SIG-M5 treated with dmso at 0.1 percent for 504 hours (cell line): ENCODE measurements at regions not wholly inside any gene's neighbourhood (a gene's known extent, or its start where the extent isn't known, plus 50 kb on each side); places are given as distances from the start of the nearest gene placed in this dataset.
A peak's percentile ranks its signal among the peaks of the same experiment; 100 is the strongest.

Source experiments
- DNase-seq: peaks from one replicate; lab custom pipeline; 2025; ENCODE audit not compliant: unreplicated experiment; lab: John Stamatoyannopoulos, UW

DNA sequence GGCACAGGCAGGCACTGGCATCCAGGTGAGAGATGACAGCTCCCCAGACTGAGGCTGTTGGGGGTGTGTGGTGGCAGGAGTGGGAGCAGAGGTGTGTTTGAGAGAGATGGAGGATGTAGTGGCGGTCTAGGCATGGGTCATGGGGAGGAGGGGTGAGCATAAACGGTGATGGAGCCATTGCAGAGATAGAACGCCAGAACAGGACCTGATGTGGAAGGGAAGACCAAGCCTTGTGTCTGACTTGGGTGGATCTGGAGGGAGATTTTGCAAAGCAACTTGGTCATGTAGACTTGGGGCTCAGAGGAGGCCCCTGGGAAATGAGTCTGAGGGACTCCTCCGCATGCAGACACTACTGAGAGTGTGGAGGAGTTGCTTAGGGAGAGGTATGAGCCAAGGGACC is 50.0 kb upstream of the CLDN5 start:
- no peak for DNase-seq

DNA sequence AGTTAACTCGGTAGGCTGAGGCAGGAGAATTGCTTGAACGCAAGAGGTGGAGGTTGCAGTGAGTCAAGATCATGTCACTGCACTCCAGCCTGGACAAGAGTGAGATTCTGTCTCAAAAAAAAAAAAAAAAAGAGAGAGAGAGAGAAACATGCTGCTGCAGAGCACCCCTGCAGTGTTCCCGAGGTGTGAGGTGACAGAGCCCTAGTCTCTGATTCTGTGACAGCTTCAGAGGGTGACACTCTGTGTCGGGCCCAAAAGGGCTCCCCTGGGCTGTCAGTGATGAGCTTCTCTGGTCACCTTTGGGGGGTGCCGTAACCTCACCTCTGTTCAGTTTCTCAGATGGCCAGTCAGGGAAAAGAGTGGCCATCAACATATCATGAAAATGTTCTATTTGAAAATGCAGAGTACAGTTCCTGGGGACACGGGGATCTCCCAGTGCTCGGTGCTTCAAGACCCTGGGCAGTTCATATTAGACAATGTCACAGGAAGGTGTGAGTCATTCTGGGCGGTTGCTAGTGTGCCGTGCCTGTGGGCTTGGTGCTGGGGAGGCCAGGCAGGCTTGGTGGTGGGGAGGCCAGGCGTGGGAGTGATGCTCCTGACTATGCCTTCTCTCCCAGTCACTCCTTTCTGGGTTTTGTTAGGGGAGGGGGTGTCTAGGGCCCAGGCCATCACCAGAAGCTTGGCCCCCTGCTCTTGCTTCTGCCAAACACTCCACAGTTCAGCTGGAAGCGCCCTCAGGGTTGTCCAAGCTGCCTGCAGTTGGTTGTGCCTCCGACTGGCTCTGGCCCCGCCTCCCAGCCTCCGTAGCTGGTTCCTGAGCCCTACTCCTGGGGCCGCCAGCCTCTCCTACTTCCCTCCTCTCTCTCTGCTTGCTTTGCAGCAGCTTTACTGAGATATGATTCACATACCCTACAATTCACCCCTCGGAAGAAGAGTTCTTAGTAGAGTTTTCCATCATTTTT is 52.5 kb upstream of the CLDN5 start:
- peak; percentile 91 for DNase-seq

DNA sequence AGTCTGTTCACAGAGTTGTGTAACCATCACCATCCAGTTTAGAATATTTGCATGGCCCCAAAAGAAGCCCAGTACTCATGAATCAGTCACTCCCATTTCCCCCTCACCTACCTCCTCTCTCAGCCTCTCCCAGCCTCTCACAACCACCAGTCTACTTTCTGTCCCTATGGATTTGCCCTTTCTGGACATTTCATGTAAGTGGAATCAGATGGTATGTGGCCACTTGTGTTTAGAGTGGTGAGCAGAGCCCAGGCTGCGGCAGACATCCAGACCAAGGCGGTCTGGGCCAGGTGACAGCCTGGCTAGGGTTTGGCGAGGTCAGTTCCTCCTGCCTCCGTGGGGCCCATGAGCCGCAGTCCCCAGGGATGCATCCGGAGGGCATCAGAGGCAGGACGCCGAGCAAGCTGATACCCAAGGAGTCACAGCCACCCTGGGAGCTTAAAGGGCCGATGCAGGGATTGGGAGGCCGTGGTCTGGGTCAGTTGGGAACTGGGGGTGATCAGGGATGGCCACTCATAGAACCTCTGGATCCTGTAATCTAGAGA is 53.3 kb upstream of the CLDN5 start:
- DNase-seq, result no peak

DNA sequence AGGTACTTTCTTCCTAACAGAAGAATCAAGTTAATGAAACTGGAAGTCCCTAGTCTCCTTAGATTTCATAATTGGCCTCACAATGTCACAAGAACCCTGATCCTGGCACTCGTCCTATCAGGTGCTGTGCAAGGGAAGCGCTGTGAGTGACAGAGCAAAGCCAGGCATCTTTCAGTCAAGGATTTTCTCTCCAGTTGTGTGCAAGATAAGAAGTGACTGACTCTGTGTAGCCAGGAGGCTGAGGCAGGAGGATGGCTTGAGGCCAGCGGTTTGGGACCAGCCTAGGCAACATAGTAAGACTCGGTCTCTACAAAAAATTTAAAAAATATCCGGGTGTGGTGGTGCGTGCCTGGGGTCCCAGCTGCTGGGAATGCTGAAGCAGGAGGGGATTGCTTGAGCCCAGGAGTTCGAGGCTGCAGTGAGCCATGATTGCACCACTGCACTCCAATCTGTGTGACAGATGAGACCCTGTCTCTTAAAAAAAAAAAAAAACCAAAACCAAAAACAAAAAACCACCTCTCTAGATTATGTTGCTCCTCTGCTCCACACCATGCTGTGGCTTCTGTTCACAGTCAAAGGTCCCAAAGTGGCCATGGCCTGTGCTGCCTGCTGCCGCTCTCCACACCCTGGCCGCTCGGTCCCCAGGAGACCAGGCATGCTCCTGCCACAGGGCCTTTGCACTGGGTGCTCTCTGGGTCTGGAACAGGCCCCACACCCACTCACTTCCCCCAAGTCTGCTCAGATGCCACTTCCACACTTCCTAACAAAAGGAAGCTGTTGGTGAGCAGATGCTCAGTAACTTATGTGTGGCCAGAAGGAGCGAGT is 54.2 kb upstream of the CLDN5 start:
- DNase-seq, result peak; percentile 74

DNA sequence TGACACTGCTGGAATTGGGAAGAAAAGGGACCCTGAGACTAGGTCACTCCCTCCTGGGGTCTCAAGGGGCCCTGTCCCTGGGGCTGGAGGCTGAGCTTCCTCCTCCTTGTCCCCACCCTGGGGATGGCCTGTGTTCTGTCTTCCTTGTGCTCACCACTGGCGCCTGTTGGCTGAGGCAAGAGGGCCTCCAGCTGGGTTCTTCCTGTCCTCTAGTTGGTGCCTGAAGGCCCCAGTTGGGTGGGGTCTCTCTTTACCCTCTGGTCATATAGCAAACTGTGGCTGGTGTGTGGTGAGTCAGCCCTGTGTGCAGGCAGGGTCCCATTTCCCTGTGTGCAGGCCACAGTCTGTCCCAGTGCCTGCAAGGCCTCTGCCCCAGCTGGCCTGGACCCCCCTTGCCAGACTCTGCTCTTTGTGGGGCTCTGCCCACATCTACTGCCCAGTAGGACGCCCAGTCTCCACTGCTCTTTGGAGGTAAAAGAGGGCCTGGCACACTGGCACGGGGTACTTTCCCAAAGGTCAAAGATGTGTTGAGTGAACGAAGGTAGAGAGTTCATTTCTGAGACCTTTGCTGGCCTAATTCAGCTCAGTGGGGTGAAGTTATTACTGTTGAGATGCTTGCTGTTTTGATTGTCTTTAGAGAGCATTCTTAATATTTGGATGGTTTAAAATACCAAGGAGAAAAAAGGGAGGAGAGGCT is 55.1 kb upstream of the CLDN5 start:
- DNase-seq, result peak; percentile 74

DNA sequence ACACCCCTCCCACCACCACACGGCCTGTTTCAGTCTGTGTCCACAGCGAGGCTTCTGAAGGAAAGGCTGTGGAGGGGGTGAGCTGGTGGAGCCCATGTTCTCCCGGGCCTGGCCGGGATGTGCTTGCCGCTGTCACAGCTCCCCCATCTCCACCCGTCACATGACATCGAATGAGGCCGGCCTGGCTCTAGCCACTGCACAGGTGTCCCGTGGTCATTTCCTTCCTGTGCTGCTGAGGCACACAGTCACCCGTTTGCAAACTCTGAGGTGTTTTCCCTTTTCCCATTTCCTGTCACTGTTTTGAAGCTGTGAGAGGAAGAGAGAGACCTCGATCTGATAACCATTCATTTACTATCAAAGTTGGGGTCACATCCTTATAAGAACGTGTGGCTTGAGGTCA is 55.7 kb upstream of the CLDN5 start:
- DNase-seq, result no peak

DNA sequence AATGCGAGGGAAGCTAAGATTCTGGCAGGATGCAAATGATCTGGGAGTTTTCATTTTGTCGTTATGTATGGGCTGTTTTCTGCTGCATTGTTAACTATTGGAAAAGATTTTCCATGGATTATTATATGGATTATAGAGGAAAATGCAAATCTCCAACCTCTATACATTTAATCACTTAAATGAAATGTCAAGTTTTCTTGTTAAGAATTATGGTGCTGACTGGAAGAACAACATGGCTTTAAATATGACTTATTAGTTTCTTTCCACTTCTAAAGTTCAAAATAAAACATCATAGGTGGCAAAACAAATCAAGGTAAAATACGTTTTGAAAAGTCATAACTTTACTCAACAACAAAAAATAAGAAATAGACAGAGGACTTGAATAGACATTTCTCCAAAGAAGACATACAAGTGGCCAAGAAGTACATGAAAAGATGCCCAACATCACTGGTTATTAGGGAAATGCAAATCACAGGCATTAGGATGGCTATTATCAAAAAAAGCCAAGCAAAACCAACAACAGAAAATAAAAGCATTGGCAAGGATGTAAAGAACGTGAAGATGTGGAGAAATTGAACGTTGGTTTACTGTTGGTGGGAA is 56.2 kb upstream of the CLDN5 start:
- no peak for DNase-seq

DNA sequence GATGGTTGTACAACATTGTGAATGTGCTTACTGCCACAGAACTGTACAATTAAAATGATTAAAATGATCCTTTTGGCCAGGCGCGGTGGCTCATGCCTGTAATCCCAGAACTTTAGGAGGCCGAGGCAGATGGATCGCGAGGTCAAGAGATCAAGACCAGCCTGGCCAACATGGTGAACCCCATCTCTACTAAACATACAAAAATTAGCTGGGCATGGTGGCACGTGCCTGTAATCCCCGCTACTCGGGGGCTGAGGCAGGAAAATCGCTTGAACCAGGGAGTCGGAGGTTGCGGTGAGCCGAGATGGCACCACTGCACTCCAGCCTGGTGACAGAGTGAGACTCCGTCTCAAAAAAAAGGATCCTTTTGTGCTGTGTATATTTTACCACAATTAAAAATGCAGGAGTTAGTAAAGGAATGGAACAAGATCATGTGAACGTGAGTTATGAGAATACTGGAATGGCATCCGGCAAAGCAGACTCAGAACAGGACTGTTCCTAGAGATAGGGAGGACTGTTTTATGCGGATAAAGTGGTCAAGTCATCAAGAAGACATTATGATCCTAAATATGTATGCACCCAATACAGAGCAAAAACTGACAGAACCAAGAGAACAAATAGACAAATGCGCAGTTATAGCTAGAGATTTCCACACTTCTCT is 58.0 kb upstream of the CLDN5 start:
- DNase-seq, result no peak

DNA sequence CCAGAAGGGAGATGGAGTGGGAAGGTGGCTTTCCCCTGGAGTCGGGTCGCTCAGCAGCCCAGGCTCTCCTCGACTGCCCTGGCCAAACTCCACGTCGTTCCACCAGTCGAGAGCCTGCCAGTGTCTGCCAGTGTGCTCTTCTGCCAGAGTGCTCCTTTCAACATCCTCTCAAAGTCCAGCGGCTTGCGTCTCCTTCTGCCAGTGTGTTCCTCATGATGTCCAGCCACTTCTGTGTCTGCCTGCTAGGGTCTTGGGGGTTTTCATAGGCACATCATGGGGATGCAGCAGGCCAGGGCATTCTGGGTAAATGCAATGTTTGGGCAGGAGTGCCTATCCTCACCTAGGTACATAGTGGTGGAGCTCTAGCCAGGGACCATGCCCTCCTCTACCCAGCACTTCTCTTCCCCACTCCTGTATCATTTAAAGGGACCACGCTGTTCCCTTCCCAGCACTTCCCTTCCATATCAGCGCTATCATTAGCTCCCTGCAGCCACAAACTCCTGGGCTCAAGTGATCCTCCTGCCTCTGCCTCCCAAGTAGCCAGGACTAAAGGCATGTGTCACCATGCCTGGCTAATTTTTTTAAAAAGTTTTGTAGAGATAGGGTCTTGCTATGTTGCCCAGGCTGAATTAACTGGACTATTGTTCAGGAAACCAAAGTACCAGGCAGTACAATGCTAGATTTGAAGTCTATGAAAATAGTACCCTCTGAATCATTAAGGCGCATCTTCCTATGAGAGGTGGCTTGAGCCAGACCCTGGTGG is 62.9 kb upstream of the CLDN5 start:
- DNase-seq, result no peak

DNA sequence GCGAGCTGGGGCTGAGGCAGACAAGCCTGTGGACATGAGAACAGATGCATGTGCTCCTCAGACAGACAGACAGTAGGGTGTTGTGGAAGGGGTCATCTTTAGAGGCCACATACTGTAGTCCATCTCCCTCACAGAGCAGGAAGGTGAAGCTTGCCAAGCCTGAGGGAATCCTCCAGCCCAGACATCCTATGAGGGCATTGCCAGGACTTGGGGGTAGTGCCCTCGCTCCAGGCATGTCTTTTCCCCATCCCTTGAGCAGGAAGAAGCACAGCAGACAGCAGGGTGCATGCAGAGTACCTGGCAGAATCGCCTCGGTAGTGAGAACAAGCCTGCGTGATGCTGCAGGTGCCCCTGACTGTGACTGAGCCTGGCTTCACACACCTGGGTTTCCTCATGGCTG is 66.5 kb upstream of the CLDN5 start:
- DNase-seq, result no peak

DNA sequence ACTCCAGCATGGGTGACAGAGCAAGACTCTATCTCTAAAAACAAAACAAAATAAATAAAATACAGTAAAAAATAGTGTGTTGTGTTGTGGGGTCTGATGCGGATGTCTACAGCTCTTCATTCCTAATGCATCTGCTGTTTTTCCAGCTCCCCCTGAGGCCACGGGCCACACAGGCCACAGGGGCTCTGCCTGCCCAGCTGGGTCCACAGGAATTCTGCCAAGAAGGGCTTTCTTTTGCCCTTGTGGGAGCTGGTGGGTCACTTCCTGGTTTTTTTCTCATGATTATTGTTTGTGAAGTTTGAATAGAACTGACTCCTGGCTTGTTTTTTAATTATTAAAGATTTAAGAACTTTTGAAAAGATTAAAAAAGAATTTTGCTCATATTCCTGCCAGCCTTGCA is 67.4 kb upstream of the CLDN5 start:
- no peak for DNase-seq

DNA sequence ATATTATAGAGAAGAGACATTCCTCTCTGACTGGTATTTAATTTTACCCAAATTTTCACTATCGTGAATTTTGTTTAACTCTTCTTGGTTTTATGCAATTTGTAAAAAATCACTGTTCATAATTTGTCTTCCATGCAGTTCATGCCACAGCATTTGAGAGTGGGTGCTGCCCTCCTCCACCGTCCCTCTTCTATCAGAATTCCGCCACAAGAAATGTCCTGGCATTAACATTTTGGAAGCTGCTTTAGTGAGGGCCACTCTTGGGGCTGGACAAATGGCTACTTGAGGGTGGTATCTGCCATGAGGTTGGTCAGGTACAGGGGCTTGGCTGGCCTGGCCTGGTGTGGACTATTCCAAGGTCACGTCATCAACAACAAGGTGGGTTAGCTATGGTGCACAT is 68.3 kb upstream of the CLDN5 start:
- DNase-seq, result no peak

DNA sequence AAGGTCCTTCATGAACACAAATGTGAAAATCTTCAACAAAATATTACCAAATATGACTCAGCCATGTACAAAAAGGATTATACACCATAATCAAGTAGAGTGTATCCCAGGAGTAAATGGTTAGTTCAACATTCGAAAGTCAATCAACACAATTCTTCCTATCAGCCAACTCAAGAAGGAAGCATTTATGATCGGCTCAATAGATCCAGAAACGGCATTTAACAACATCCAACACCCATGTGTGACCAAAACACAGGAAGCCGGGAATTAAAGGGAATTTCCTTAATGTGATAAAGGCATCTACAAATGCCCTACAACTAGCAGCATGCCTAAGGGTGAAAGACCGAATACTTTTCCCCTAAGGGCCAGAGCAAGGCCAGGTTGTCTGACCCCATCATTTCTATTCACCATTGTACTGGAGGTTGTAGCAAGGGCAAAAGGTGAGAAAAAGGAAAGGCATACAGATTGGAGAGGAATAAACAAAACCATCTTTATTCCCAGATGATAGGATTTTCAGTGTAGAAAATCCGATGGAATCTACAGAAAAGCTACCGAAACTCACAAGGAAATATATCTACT is 69.9 kb upstream of the CLDN5 start:
- DNase-seq, result no peak

DNA sequence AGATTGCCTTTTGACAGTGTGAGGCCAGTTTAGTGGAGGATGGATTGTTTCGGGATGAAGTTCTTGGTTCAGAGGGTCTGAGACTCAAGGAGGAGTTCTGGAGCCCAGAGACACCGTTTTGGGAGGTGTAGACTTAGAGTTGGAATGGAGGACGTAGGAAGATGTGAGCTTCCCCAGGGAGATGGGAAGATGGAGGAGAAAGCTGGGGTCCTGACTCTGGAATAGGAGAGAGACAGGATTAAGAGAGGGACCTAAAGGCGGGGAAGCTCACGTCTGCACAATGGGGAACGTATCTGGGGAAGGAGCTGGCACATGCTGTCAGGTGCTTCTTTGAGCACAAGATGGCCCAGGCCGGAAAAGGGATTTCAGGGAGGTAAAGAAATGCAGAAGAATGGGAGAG is 71.3 kb upstream of the CLDN5 start:
- no peak for DNase-seq

DNA sequence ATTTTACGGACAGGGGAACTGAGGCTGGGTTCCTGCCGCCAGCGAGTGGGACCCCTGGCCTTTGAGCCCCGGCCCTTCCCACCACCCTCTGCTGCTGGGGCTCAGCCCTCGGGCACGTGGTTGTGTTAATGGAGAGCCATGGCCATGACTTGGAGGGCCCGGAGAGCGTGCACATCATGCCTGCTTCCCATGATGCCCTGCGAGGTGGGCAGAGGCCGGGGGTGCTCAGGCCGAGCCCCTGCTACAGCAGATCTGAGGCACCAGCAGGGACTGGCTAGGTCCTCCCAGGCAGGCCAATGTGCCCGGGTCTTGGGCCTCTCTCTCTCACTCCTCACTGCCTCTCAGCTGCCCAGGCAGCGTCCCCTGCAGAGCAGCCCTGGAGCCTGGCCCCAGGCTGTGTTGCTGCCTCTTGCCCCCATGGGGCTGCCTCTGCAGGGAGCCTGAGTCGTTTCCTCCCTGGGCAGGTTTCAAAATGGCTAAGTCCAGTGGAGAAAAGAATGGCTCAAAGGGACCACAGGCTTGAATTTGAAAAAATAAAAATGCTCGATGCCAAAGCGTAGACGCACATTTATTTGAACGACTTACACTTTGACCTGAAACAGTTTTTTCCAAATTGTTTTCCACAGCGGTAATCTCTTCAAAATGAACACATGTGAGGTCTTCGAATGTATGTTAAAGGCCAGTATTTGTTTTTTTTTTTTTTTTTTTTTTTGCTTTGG is 72.6 kb upstream of the CLDN5 start:
- peak; percentile 28 for DNase-seq

DNA sequence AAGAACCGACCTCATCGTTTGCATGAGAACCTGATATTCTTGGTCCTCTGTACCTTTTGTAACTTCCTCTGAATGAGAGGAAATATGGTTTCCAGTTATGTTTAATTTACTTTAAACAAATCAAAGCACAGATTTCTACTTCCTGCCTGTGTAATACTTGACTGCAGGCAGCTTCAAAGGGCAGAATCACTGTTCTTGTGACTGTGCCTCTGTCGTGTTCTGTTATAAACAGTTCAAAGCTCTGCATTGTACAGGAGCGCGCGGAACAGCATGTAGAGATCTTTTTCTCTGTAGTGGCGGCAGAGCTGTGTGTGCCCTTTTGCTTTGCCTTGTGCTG is 73.2 kb upstream of the CLDN5 start:
- no peak for DNase-seq

DNA sequence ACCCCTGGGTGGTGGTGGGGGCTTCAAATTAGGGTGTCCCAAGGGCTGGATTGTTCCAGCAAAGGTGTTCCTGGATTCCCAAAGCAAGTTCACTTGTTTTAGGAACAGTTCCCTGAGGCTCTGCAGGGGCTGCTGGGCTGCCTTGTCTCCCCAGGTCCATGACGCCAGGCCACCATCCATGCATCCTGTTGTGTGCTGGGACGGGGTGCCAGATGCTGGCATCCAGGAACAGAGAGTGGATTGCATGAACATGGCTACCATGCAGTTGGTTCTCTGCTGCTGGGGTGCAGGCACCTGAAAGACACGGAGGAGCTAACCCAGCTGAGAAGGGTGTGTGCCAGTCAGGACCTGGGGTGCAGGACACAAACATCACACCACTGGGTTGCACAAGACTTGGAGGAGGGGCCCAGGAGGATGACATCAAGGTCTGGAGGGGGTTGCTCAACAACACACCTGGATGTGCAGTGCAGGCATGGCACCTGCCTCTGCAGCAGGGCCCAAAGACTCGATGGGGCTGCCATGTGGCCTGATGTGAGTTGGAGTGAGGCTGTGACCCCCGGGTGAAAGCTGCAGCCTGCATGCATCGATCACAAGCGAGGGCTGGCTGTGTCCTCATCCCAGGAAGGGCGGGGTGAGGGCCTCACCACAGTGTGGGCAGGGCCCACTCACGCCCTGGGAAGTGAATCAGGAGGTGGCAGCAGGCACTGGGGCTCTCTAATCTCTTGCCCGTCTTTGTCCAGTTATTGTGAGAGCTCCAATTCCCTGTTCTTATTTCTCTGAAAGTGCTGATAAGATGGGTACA is 74.0 kb upstream of the CLDN5 start:
- peak; percentile 3 for DNase-seq

DNA sequence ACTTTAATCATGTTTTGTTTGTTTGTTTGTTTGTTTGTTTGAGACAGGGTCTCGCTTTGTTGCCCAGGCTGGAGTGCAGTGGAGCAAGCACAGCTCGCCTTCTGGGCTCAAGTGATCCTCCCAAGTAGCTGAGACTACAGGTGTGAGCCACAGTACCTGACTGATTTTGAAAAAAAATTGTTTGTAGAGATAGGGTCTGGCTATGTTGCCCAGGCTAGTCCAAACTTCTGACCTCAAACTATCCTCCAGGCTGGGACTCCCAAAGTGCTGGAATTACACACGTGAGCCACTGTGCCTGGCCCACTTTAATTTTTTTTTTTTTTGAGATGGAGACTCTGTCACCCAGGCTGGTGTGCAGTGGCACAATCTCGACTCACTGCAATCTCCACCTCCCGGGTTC is 74.8 kb upstream of the CLDN5 start:
- DNase-seq, result no peak
